HEK293 (cell line): ENCODE measurements at regions not wholly inside any gene's neighbourhood (a gene's known extent, or its start where the extent isn't known, plus 50 kb on each side); places are given as distances from the start of the nearest gene placed in this dataset.

ENCODE experiments used
- CTCF ChIA-PET: fragments of 350-600 bp; formaldehyde crosslinking; extraction: SDS; loops from one replicate; lab custom pipeline; 2021; ENCODE audit warnings: antibody characterized with exemption; lab: Yijun Ruan, JAX
- POLR2A ChIA-PET: fragments of 300-600 bp; formaldehyde crosslinking; extraction: SDS; loops from one replicate; lab custom pipeline; 2020; ENCODE audit warnings: antibody characterized with exemption, inconsistent platforms; lab: Yijun Ruan, JAX
- H3K27ac ChIP-seq: fragments of 200-500 bp; sonication (Bioruptor generic); 2 replicates; pipeline ENCODE4 v1.5.1; 2014; ENCODE audit warnings: low read depth, low read length, control low read depth, inconsistent platforms; ENCODE audit errors: extremely low read depth
- H3K36me3 ChIP-seq, 2 experiments: fragments of 200-500 bp in 1 of 2; sonication (Bioruptor generic) in 1 of 2; 1 replicate in 1 of 2; 2 replicates in 1 of 2; pipeline ENCODE4 v1.5.1; 2014 to 2017; ENCODE audit warnings: inconsistent platforms in 2 of 2, low read length in 2 of 2; ENCODE audit not compliant: control insufficient read depth in 2 of 2, insufficient read depth in 1 of 2
- H3K4me1 ChIP-seq: fragments of 200-500 bp; sonication (Bioruptor generic); 2 replicates; pipeline ENCODE4 v1.5.1; 2014; ENCODE audit warnings: mild to moderate bottlenecking, low read length, inconsistent platforms; ENCODE audit not compliant: control insufficient read depth, insufficient read depth
- H3K4me3 ChIP-seq: 2 replicates; pipeline ENCODE4 v1.5.1; 2011; ENCODE audit warnings: low read depth, mild to moderate bottlenecking, control low read depth, low read length, moderate library complexity
- H3K9me3 ChIP-seq: fragments of 200-500 bp; sonication (Bioruptor generic); 2 replicates; pipeline ENCODE4 v1.5.1; 2014; ENCODE audit warnings: low read depth, low read length, inconsistent platforms; ENCODE audit not compliant: control insufficient read depth, insufficient read depth
- REPIN1 ChIP-seq: fragments of 450-650 bp; formaldehyde crosslinking; IDR thresholded peaks from 2 replicates; pipeline ENCODE4 v1.5.1; 2017; ENCODE audit warnings: missing biosample characterization, missing genetic modification characterization, low read depth
- SALL2 ChIP-seq: fragments of 450-650 bp; formaldehyde crosslinking; IDR thresholded peaks from 2 replicates; pipeline ENCODE4 v1.5.0; 2017; ENCODE audit warnings: missing biosample characterization, mild to moderate bottlenecking, missing genetic modification characterization, borderline replicate concordance
- SETDB1 ChIP-seq: IDR thresholded peaks from one replicate; pipeline ENCODE4 v1.6.1; 2017; ENCODE audit warnings: mild to moderate bottlenecking, low read length, moderate library complexity, mixed read lengths; ENCODE audit not compliant: insufficient read length
- ZBTB49 ChIP-seq: fragments of 450-650 bp; formaldehyde crosslinking; IDR thresholded peaks from 2 replicates; pipeline ENCODE4 v1.5.1; 2016; ENCODE audit warnings: missing biosample characterization, missing genetic modification characterization, low read depth
- ZEB2 ChIP-seq: fragments of 450-650 bp; formaldehyde crosslinking; IDR thresholded peaks from 2 replicates; pipeline ENCODE4 v1.5.1; 2016; ENCODE audit warnings: missing biosample characterization, missing genetic modification characterization
- ZIC2 ChIP-seq: fragments of 450-650 bp; formaldehyde crosslinking; IDR thresholded peaks from 2 replicates; pipeline ENCODE4 v1.5.1; 2016; ENCODE audit warnings: missing biosample characterization, missing genetic modification characterization
- ZNF140 ChIP-seq: fragments of 450-650 bp; formaldehyde crosslinking; IDR thresholded peaks from 2 replicates; pipeline ENCODE4 v1.5.1; 2016; ENCODE audit warnings: missing biosample characterization, missing genetic modification characterization
- ZNF24 ChIP-seq: fragments of 450-650 bp; formaldehyde crosslinking; IDR thresholded peaks from 2 replicates; pipeline ENCODE4 v1.5.1; 2016; ENCODE audit warnings: missing biosample characterization, missing genetic modification characterization
- ZNF341 ChIP-seq: fragments of 450-650 bp; formaldehyde crosslinking; IDR thresholded peaks from 2 replicates; pipeline ENCODE4; 2016; ENCODE audit warnings: low read depth, missing biosample characterization, missing genetic modification characterization
- ZNF354C ChIP-seq: fragments of 450-650 bp; formaldehyde crosslinking; IDR thresholded peaks from 2 replicates; pipeline ENCODE4 v1.5.1; 2016; ENCODE audit warnings: missing biosample characterization, missing genetic modification characterization, low read depth, borderline replicate concordance
- ZNF423 ChIP-seq: fragments of 450-650 bp; formaldehyde crosslinking; IDR thresholded peaks from 2 replicates; pipeline ENCODE4 v1.5.1; 2016; ENCODE audit warnings: missing biosample characterization, missing genetic modification characterization
- ZNF449 ChIP-seq: fragments of 450-650 bp; formaldehyde crosslinking; IDR thresholded peaks from 2 replicates; pipeline ENCODE4 v1.5.1; 2017; ENCODE audit warnings: missing biosample characterization, mild to moderate bottlenecking, missing genetic modification characterization, moderate library complexity
- ZNF555 ChIP-seq: fragments of 450-650 bp; formaldehyde crosslinking; conservative IDR thresholded peaks from 2 replicates; pipeline ENCODE4 v1.5.1; 2017; ENCODE audit warnings: missing biosample characterization, mild to moderate bottlenecking, missing genetic modification characterization, inconsistent platforms
- ZNF585B ChIP-seq: fragments of 450-650 bp; formaldehyde crosslinking; IDR thresholded peaks from 2 replicates; pipeline ENCODE4 v1.5.1; 2016; ENCODE audit warnings: missing biosample characterization, missing genetic modification characterization
- ZNF677 ChIP-seq: fragments of 450-650 bp; IDR thresholded peaks from 2 replicates; pipeline ENCODE4 v1.5.0; 2018; ENCODE audit warnings: missing biosample characterization, mild to moderate bottlenecking, missing genetic modification characterization, moderate library complexity
- ZNF837 ChIP-seq: fragments of 450-650 bp; formaldehyde crosslinking; IDR thresholded peaks from 2 replicates; pipeline ENCODE4 v1.5.1; 2016; ENCODE audit warnings: missing biosample characterization, missing genetic modification characterization
- TF ChIP-seq, protein P1 (sequence below): fragments of 450-650 bp; formaldehyde crosslinking; conservative IDR thresholded peaks from 2 replicates; pipeline ENCODE4 v1.5.1; 2016; ENCODE audit warnings: low read depth, missing biosample characterization, missing genetic modification characterization
- TF ChIP-seq, protein P2 (sequence below): fragments of 450-650 bp; formaldehyde crosslinking; IDR thresholded peaks from 2 replicates; pipeline ENCODE4 v1.5.1; 2016; ENCODE audit warnings: missing biosample characterization, missing genetic modification characterization

GRCh38 chr16:24671455-24671954 lies 57.9 kb upstream of the TNRC6A start:
- Histone ChIP-seq H3K4me3 (no peak overlapping the region), H3K27ac (no peak overlapping the region), H3K36me3 (no peaks in the 10 kb centered on the region), H3K4me1 (no peaks in the 10 kb centered on the region), H3K9me3 (no peaks in the 10 kb centered on the region)
- no peak for TF ChIP-seq ZNF423 (tag by site-specific recombination)
- no peak for TF ChIP-seq SALL2 (tag by site-specific recombination)
- TF ChIP-seq ZNF677, result no peak
- TF ChIP-seq, protein P1, sequence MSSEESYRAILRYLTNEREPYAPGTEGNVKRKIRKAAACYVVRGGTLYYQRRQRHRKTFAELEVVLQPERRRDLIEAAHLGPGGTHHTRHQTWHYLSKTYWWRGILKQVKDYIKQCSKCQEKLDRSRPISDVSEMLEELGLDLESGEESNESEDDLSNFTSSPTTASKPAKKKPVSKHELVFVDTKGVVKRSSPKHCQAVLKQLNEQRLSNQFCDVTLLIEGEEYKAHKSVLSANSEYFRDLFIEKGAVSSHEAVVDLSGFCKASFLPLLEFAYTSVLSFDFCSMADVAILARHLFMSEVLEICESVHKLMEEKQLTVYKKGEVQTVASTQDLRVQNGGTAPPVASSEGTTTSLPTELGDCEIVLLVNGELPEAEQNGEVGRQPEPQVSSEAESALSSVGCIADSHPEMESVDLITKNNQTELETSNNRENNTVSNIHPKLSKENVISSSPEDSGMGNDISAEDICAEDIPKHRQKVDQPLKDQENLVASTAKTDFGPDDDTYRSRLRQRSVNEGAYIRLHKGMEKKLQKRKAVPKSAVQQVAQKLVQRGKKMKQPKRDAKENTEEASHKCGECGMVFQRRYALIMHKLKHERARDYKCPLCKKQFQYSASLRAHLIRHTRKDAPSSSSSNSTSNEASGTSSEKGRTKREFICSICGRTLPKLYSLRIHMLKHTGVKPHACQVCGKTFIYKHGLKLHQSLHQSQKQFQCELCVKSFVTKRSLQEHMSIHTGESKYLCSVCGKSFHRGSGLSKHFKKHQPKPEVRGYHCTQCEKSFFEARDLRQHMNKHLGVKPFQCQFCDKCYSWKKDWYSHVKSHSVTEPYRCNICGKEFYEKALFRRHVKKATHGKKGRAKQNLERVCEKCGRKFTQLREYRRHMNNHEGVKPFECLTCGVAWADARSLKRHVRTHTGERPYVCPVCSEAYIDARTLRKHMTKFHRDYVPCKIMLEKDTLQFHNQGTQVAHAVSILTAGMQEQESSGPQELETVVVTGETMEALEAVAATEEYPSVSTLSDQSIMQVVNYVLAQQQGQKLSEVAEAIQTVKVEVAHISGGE (tag by site-specific recombination), result no peak
- no peak for TF ChIP-seq ZIC2 (tag by site-specific recombination)
- no peak for TF ChIP-seq ZNF354C (tag by site-specific recombination)
- POLR2A ChIA-PET, result no interaction called here
- CTCF ChIA-PET, result interaction anchor here (0.7 kb wide), 1 partner anchor 40 kb away, joined by 6 read pairs; no protein-coding TSS in a partner anchor

- CTCF ChIA-PET, result interaction anchor here (0.6 kb wide), 1 partner anchor 11 kb away, joined by 4 read pairs; no protein-coding TSS in a partner anchor
- Histone ChIP-seq H3K36me3 (no peaks in the 10 kb centered on the region), H3K4me1 (no peaks in the 10 kb centered on the region), H3K9me3 (no peaks in the 10 kb centered on the region), H3K27ac (no peak overlapping the region), H3K4me3 (no peak overlapping the region)
- POLR2A ChIA-PET, result interaction anchor here (0.6 kb wide), 1 partner anchor 1313 kb away, joined by 4 read pairs; no protein-coding TSS in a partner anchor
- TF ChIP-seq REPIN1 (tag by site-specific recombination) (no peak), ZNF555 (tag by site-specific recombination) (no peak), ZNF449 (tag by site-specific recombination) (no peak), ZNF24 (tag by site-specific recombination) (no peak), ZNF341 (tag by site-specific recombination) (no peak), ZEB2 (tag by site-specific recombination) (no peak)
Measured at GRCh38 chr16:24673155-24673554, 56.3 kb upstream of the TNRC6A start.

GRCh38 chr16:24674877-24675276 lies 54.6 kb upstream of the TNRC6A start:
- no peak overlapping the region for H3K27ac ChIP-seq
- H3K9me3 ChIP-seq, result no peaks in the 10 kb centered on the region
- H3K36me3 ChIP-seq, result no peaks in the 10 kb centered on the region
- ChIA-PET POLR2A (no interaction called here), CTCF (interaction anchor here (1.2 kb wide), 1 partner anchor 15 kb away, joined by 3 read pairs; no protein-coding TSS in a partner anchor)
- no peaks in the 10 kb centered on the region for H3K4me1 ChIP-seq
- TF ChIP-seq SETDB1 (no peak), ZBTB49 (no peak), ZNF585B (tag by site-specific recombination) (no peak), ZNF837 (tag by site-specific recombination) (no peak), ZNF140 (no peak)
- TF ChIP-seq, protein P2, sequence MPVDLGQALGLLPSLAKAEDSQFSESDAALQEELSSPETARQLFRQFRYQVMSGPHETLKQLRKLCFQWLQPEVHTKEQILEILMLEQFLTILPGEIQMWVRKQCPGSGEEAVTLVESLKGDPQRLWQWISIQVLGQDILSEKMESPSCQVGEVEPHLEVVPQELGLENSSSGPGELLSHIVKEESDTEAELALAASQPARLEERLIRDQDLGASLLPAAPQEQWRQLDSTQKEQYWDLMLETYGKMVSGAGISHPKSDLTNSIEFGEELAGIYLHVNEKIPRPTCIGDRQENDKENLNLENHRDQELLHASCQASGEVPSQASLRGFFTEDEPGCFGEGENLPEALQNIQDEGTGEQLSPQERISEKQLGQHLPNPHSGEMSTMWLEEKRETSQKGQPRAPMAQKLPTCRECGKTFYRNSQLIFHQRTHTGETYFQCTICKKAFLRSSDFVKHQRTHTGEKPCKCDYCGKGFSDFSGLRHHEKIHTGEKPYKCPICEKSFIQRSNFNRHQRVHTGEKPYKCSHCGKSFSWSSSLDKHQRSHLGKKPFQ, result no peak
- no peak overlapping the region for H3K4me3 ChIP-seq
